GM13977 (cell line): ENCODE measurements at regions not wholly inside any gene's neighbourhood (a gene's known extent, or its start where the extent isn't known, plus 50 kb on each side); places are given as distances from the start of the nearest gene placed in this dataset.

Experiments
- DNase-seq: peaks from one replicate; pipeline ENCODE4 v3.0.0; 2012; ENCODE audit warnings: low spot score
- CTCF ChIP-seq: IDR thresholded peaks from 2 replicates; pipeline ENCODE4 v1.5.1; 2012; ENCODE audit warnings: mild to moderate bottlenecking, control low read depth; ENCODE audit not compliant: insufficient read depth; ENCODE audit errors: extremely low read depth, missing control alignments
- in situ Hi-C: fragments of 300-500 bp; cut with MboI; formaldehyde crosslinking; loops from one replicate; pipeline ENCODE4 v1.12.0; 2022; ENCODE audit warnings: low sequenced_read_pairs, low pct_unique_long_range_greater_than_20kb, mixed read lengths, inconsistent platforms; ENCODE audit not compliant: unreplicated experiment

GRCh38 chr7:20929199-20929598 lies 142.5 kb upstream of the SP8 start:
- in situ Hi-C loops: no loop called here
- TF ChIP-seq CTCF: no peak
- DNase-seq: no peak

GRCh38 chr7:20931739-20932138 lies 145.1 kb upstream of the SP8 start:
- in situ Hi-C loops: no loop called here
- TF ChIP-seq CTCF: no peak

GRCh38 chr7:20932785-20933527 lies 146.3 kb upstream of the SP8 start:
- no peak for TF ChIP-seq CTCF
- no peak for DNase-seq
- in situ Hi-C loops: no loop called here

More at GRCh38 chr7:20931739-20932138, 145.1 kb upstream of the SP8 start:
- DNase-seq: no peak

GRCh38 chr7:20945451-20945850 lies 158.8 kb upstream of the SP8 start:
- no peak for DNase-seq
- TF ChIP-seq CTCF: no peak

GRCh38 chr7:20952916-20953315 lies 166.2 kb upstream of the SP8 start:
- in situ Hi-C loops: no loop called here
- no peak for DNase-seq
- TF ChIP-seq CTCF: no peak

More at GRCh38 chr7:20945451-20945850, 158.8 kb upstream of the SP8 start:
- in situ Hi-C loops: no loop called here

GRCh38 chr7:20954711-20955619 lies 168.3 kb upstream of the SP8 start:
- in situ Hi-C loops: no loop called here
- no peak for DNase-seq
- TF ChIP-seq CTCF: no peak
